ENCODE measurements at regions not wholly inside any gene's neighbourhood (a gene's known extent, or its start where the extent isn't known, plus 50 kb on each side); places are given as distances from the start of the nearest gene placed in this dataset.
"Not testable (repeated sequence)": the region's sequence is repeated elsewhere in the genome, so short reads cannot be mapped to it uniquely, and the experiment has no call there.

- no peak for DNase-seq (ENCODE audit: low read depth)
Observed at GRCh38 chr17:63258785-63259184, 187.3 kb downstream of the CYB561 start.

- DNase-seq (ENCODE audit: low read depth): no peak
Observed at GRCh38 chr17:63262751-63263476, 183.2 kb downstream of the CYB561 start.

GRCh38 chr17:63265526-63265925 lies 180.6 kb downstream of the CYB561 start:
- DNase-seq (ENCODE audit: low read depth): no peak

- no peak for DNase-seq (ENCODE audit: low read depth)
Observed at GRCh38 chr17:63267846-63268245, 178.3 kb downstream of the CYB561 start.

GRCh38 chr17:63268827-63269226 lies 177.3 kb downstream of the CYB561 start:
- DNase-seq (ENCODE audit: low read depth): no peak

GRCh38 chr17:63270610-63271009 lies 175.5 kb downstream of the CYB561 start:
- no peak for DNase-seq (ENCODE audit: low read depth)

- DNase-seq (ENCODE audit: low read depth): no peak
Observed at GRCh38 chr17:63274146-63274545, 172.0 kb downstream of the CYB561 start.

- DNase-seq (ENCODE audit: low read depth): peak; percentile 80
Observed at GRCh38 chr17:63275318-63275970, 170.7 kb downstream of the CYB561 start.

- no peak for DNase-seq (ENCODE audit: low read depth)
Observed at GRCh38 chr17:63275971-63276745, 169.9 kb downstream of the CYB561 start.

GRCh38 chr17:63276821-63277220 lies 169.3 kb downstream of the CYB561 start:
- no peak for DNase-seq (ENCODE audit: low read depth)

GRCh38 chr17:63277629-63278028 lies 168.5 kb downstream of the CYB561 start:
- DNase-seq (ENCODE audit: low read depth): no peak

- no peak for DNase-seq (ENCODE audit: low read depth)
Observed at GRCh38 chr17:63278728-63279442, 167.2 kb downstream of the CYB561 start.

- no peak for DNase-seq (ENCODE audit: low read depth)
Observed at GRCh38 chr17:63279498-63280230, 166.4 kb downstream of the CYB561 start.

- DNase-seq (ENCODE audit: low read depth): no peak
Observed at GRCh38 chr17:63282455-63282854, 163.7 kb downstream of the CYB561 start.

- DNase-seq (ENCODE audit: low read depth): no peak
Observed at GRCh38 chr17:63285551-63285950, 160.6 kb downstream of the CYB561 start.

GRCh38 chr17:63286254-63286653 lies 159.9 kb downstream of the CYB561 start:
- no peak for DNase-seq (ENCODE audit: low read depth)

GRCh38 chr17:63287006-63287405 lies 159.1 kb downstream of the CYB561 start:
- not testable (repeated sequence) for DNase-seq (ENCODE audit: low read depth)

GRCh38 chr17:63289931-63290330 lies 156.2 kb downstream of the CYB561 start:
- no peak for DNase-seq (ENCODE audit: low read depth)

- no peak for DNase-seq (ENCODE audit: low read depth)
Observed at GRCh38 chr17:63290351-63290750, 155.8 kb downstream of the CYB561 start.

- no peak for DNase-seq (ENCODE audit: low read depth)
Observed at GRCh38 chr17:63290784-63291183, 155.3 kb downstream of the CYB561 start.

GRCh38 chr17:63291258-63291657 lies 154.8 kb downstream of the CYB561 start:
- no peak for DNase-seq (ENCODE audit: low read depth)

- DNase-seq (ENCODE audit: low read depth): no peak
Observed at GRCh38 chr17:63292421-63292820, 153.7 kb downstream of the CYB561 start.
